ENCODE measurements at regions not wholly inside any gene's neighbourhood (a gene's known extent, or its start where the extent isn't known, plus 50 kb on each side); places are given as distances from the start of the nearest gene placed in this dataset.

GRCh38 chr3:118550122-118550521, 484.5 kb downstream of the IGSF11 start:
- no peak for DNase-seq (ENCODE audit: low read depth in 2 of 2)

- no peak for DNase-seq (ENCODE audit: low read depth in 2 of 2)
These were observed 484.1 kb downstream of the IGSF11 start for GRCh38 chr3:118550556-118550955.

- DNase-seq (ENCODE audit: low read depth in 2 of 2), result no peak
These were observed 480.4 kb downstream of the IGSF11 start for GRCh38 chr3:118554148-118554838.

- no peak for DNase-seq (ENCODE audit: low read depth in 2 of 2)
These were observed 477.7 kb downstream of the IGSF11 start for GRCh38 chr3:118556983-118557382.

GRCh38 chr3:118557513-118557912, 477.1 kb downstream of the IGSF11 start:
- DNase-seq (ENCODE audit: low read depth in 2 of 2), result no peak

- no peak for DNase-seq (ENCODE audit: low read depth in 2 of 2)
These were observed 475.4 kb downstream of the IGSF11 start for GRCh38 chr3:118559286-118559685.

GRCh38 chr3:118564800-118565199, 469.8 kb downstream of the IGSF11 start:
- no peak for DNase-seq (ENCODE audit: low read depth in 2 of 2)

- DNase-seq (ENCODE audit: low read depth in 2 of 2), result no peak
These were observed 460.7 kb downstream of the IGSF11 start for GRCh38 chr3:118573912-118574311.

GRCh38 chr3:118577055-118577777, 457.4 kb downstream of the IGSF11 start:
- DNase-seq (ENCODE audit: low read depth in 2 of 2), result no peak

- no peak for DNase-seq (ENCODE audit: low read depth in 2 of 2)
These were observed 456.1 kb downstream of the IGSF11 start for GRCh38 chr3:118578559-118578958.

- no peak for DNase-seq (ENCODE audit: low read depth in 2 of 2)
These were observed 447.5 kb downstream of the IGSF11 start for GRCh38 chr3:118587037-118587741.

GRCh38 chr3:118587847-118588246, 446.8 kb downstream of the IGSF11 start:
- DNase-seq (ENCODE audit: low read depth in 2 of 2), result no peak

- DNase-seq (ENCODE audit: low read depth in 2 of 2), result no peak
These were observed 441.4 kb downstream of the IGSF11 start for GRCh38 chr3:118593277-118593670.

- no peak for DNase-seq (ENCODE audit: low read depth in 2 of 2)
These were observed 437.5 kb downstream of the IGSF11 start for GRCh38 chr3:118597184-118597583.

GRCh38 chr3:118607915-118608820, 426.5 kb downstream of the IGSF11 start:
- DNase-seq (ENCODE audit: low read depth in 2 of 2), result no peak

GRCh38 chr3:118618247-118619040, 416.2 kb downstream of the IGSF11 start:
- DNase-seq (ENCODE audit: low read depth in 2 of 2), result no peak

- no peak for DNase-seq (ENCODE audit: low read depth in 2 of 2)
These were observed 408.2 kb downstream of the IGSF11 start for GRCh38 chr3:118626453-118626852.

GRCh38 chr3:118628704-118629341, 405.8 kb downstream of the IGSF11 start:
- DNase-seq (ENCODE audit: low read depth in 2 of 2), result peak in 1 of 2 donors; percentile 2

- DNase-seq (ENCODE audit: low read depth in 2 of 2), result no peak
These were observed 404.8 kb downstream of the IGSF11 start for GRCh38 chr3:118629821-118630220.

GRCh38 chr3:118635711-118636110, 398.9 kb downstream of the IGSF11 start:
- no peak for DNase-seq (ENCODE audit: low read depth in 2 of 2)
